ENCODE measurements at regions not wholly inside any gene's neighbourhood (a gene's known extent, or its start where the extent isn't known, plus 50 kb on each side); places are given as distances from the start of the nearest gene placed in this dataset.

GRCh38 chr7:85914437-85914836 lies 727.6 kb upstream of the SEMA3D start:
- Histone ChIP-seq H3K27ac (ENCODE audit: low read length) (no peak overlapping the region), H2AFZ (ENCODE audit: low read depth, low read length) (no peak overlapping the region), H3K27me3 (ENCODE audit: insufficient read depth, low read depth, low read length) (no peaks in the 10 kb centered on the region), H3K36me3 (ENCODE audit: insufficient read depth, low read length) (no peaks in the 10 kb centered on the region), H3K4me3 (ENCODE audit: low read length) (no peak overlapping the region), H3K4me2 (ENCODE audit: low read length) (no peak overlapping the region), H3F3A (ENCODE audit: insufficient read depth, low read length, poor library complexity, severe bottlenecking) (no peaks in the 10 kb centered on the region), H3K9me2 (ENCODE audit: insufficient read depth, low read length) (no peaks in the 10 kb centered on the region), H3K79me2 (replicated peaks; ENCODE audit: insufficient read depth, low read length) (no peaks in the 10 kb centered on the region), H3K9ac (ENCODE audit: low read length) (no peak overlapping the region), H3K9me3 (ENCODE audit: low read length) (no peaks in the 10 kb centered on the region), H4K20me1 (ENCODE audit: insufficient read depth) (no peaks in the 10 kb centered on the region)
- TF ChIP-seq POLR2AphosphoS5 (IDR thresholded peaks at IDR 0.05) (no peak), EZH2 (IDR thresholded peaks at IDR 0.05; ENCODE audit: borderline replicate concordance, insufficient read depth, low read length, poor library complexity, severe bottlenecking) (no peak), REST (IDR thresholded peaks at IDR 0.05; ENCODE audit: borderline replicate concordance) (no peak), EP300 (conservative IDR thresholded peaks at IDR 0.05; ENCODE audit: poor library complexity, severe bottlenecking) (no peak), TAF1 (IDR thresholded peaks at IDR 0.05; ENCODE audit: low read depth) (no peak), SMC3 (conservative IDR thresholded peaks at IDR 0.05; ENCODE audit: poor library complexity) (no peak), CTCF (IDR thresholded peaks at IDR 0.05; ENCODE audit: poor library complexity, severe bottlenecking) (no peak), MXI1 (conservative IDR thresholded peaks at IDR 0.05; ENCODE audit: poor library complexity, severe bottlenecking) (no peak), RAD21 (conservative IDR thresholded peaks at IDR 0.05) (no peak)

GRCh38 chr7:85908051-85908450 lies 721.2 kb upstream of the SEMA3D start:
- no peak overlapping the region for H3K4me3 ChIP-seq (ENCODE audit: low read length)
- H3K9me3 ChIP-seq (ENCODE audit: low read length), result no peaks in the 10 kb centered on the region
- H3K9me2 ChIP-seq (ENCODE audit: insufficient read depth, low read length), result no peaks in the 10 kb centered on the region
- H3K36me3 ChIP-seq (ENCODE audit: insufficient read depth, low read length), result no peaks in the 10 kb centered on the region
- no peak overlapping the region for H3K4me2 ChIP-seq (ENCODE audit: low read length)
- no peaks in the 10 kb centered on the region for H3K27me3 ChIP-seq (ENCODE audit: insufficient read depth, low read depth, low read length)
- H4K20me1 ChIP-seq (ENCODE audit: insufficient read depth), result no peaks in the 10 kb centered on the region
- no peak overlapping the region for H3K9ac ChIP-seq (ENCODE audit: low read length)
- H3K79me2 ChIP-seq (replicated peaks; ENCODE audit: insufficient read depth, low read length), result no peaks in the 10 kb centered on the region
- TF ChIP-seq POLR2AphosphoS5 (IDR thresholded peaks at IDR 0.05) (no peak), EP300 (conservative IDR thresholded peaks at IDR 0.05; ENCODE audit: poor library complexity, severe bottlenecking) (no peak), TAF1 (IDR thresholded peaks at IDR 0.05; ENCODE audit: low read depth) (no peak), CTCF (IDR thresholded peaks at IDR 0.05; ENCODE audit: poor library complexity, severe bottlenecking) (no peak), EZH2 (IDR thresholded peaks at IDR 0.05; ENCODE audit: borderline replicate concordance, insufficient read depth, low read length, poor library complexity, severe bottlenecking) (no peak), SMC3 (conservative IDR thresholded peaks at IDR 0.05; ENCODE audit: poor library complexity) (no peak), REST (IDR thresholded peaks at IDR 0.05; ENCODE audit: borderline replicate concordance) (no peak), MXI1 (conservative IDR thresholded peaks at IDR 0.05; ENCODE audit: poor library complexity, severe bottlenecking) (no peak), RAD21 (conservative IDR thresholded peaks at IDR 0.05) (no peak)
- no peaks in the 10 kb centered on the region for H3F3A ChIP-seq (ENCODE audit: insufficient read depth, low read length, poor library complexity, severe bottlenecking)
- H3K27ac ChIP-seq (ENCODE audit: low read length), result no peak overlapping the region
- H2AFZ ChIP-seq (ENCODE audit: low read depth, low read length), result no peak overlapping the region
